SK-N-SH treated with all-trans-retinoic acid at 6 μM for 48 hours (cell line): ENCODE measurements at regions not wholly inside any gene's neighbourhood (a gene's known extent, or its start where the extent isn't known, plus 50 kb on each side); places are given as distances from the start of the nearest gene placed in this dataset.

ENCODE experiments used
- BACH2 ChIP-seq: fragments of 250-450 bp; sonication (Bioruptor Pico); IDR thresholded peaks from 2 replicates; pipeline ENCODE4 v1.9.0; 2021; ENCODE audit warnings: mild to moderate bottlenecking, borderline replicate concordance
- OSR1 ChIP-seq: fragments of 250-450 bp; sonication (Bioruptor Pico); IDR thresholded peaks from 2 replicates; pipeline ENCODE4 v1.8.0; 2022; ENCODE audit warnings: moderate library complexity, mild to moderate bottlenecking, inconsistent platforms
- ZFP3 ChIP-seq: fragments of 250-450 bp; sonication (Bioruptor Pico); IDR thresholded peaks from 2 replicates; pipeline ENCODE4 v1.5.0; 2020; ENCODE audit warnings: mild to moderate bottlenecking, moderate library complexity
- ZNF565 ChIP-seq: fragments of 450-650 bp; formaldehyde crosslinking; conservative IDR thresholded peaks from 2 replicates; pipeline ENCODE4 v1.5.0; 2020; ENCODE audit warnings: low read depth, mild to moderate bottlenecking, moderate library complexity

- no peak for TF ChIP-seq ZNF565 (CRISPR knock-in tag)
- no peak for TF ChIP-seq OSR1 (CRISPR knock-in tag)
- no peak for TF ChIP-seq ZFP3
- no peak for TF ChIP-seq BACH2 (CRISPR knock-in tag)
These were observed 174.6 kb downstream of the SUCLA2 start for GRCh38 chr13:47826471-47826870.
